Esophagus squamous epithelium (tissue), 5 donors: ENCODE measurements at regions not wholly inside any gene's neighbourhood (a gene's known extent, or its start where the extent isn't known, plus 50 kb on each side); places are given as distances from the start of the nearest gene placed in this dataset.
A peak's percentile ranks its signal among the peaks of the same experiment; 100 is the strongest.

Source experiments
- DNase-seq: peaks from one replicate; lab custom pipeline; 2025; lab: John Stamatoyannopoulos, UW
- H3K27ac ChIP-seq, 4 donors: fragments of 200-600 bp; sonication (generic); one replicate each; pipeline ENCODE4 v1.5.1; 2016 to 2019; ENCODE audit warnings: mild to moderate bottlenecking in 1 of 4
- H3K27me3 ChIP-seq, 4 donors: fragments of 200-600 bp; sonication (generic); 1 replicate in 3 of 4; 2 replicates in 1 of 4; pipeline versions ENCODE4 v1.5.1 to v1.6.0; 2017 to 2021; ENCODE audit warnings: antibody characterized with exemption in 1 of 4
- H3K36me3 ChIP-seq, 3 donors: fragments of 200-600 bp; sonication (generic); one replicate each; pipeline ENCODE4 v1.5.1; 2016 to 2019
- H3K4me1 ChIP-seq, 3 donors: fragments of 200-600 bp; sonication (generic); one replicate each; pipeline ENCODE4 v1.5.1; 2017 to 2019
- H3K4me3 ChIP-seq, 4 donors: fragments of 200-600 bp; sonication (generic); 1 replicate in 3 of 4; 2 replicates in 1 of 4; pipeline ENCODE4 v1.5.1; 2016 to 2019; ENCODE audit warnings: mild to moderate bottlenecking in 2 of 4, moderate library complexity in 1 of 4
- H3K9me3 ChIP-seq, 3 donors: fragments of 200-600 bp; sonication (generic); one replicate each; pipeline ENCODE4 v1.5.1; 2016 to 2019
- POLR2A ChIP-seq, 4 donors: fragments of 450-650 bp; IDR thresholded peaks; one replicate each; pipeline ENCODE4 v1.6.1; 2017; ENCODE audit warnings: antibody characterized with exemption in 4 of 4, mild to moderate bottlenecking in 4 of 4, moderate library complexity in 3 of 4
- WGBS, 2 donors: methylation state at CpG; one replicate each; pipeline ENCODE4 v1.1.5; 2018; 5-methylcytosine and 5-hydroxymethylcytosine counted together
- intact Hi-C: fragments of 100-400 bp; cut with DNase I; formaldehyde crosslinking; loops from one replicate; pipeline ENCODE4 v1.15.0; 2022
- TF ChIP-seq, protein P1 (sequence below), 6 experiments: fragments of 450-650 bp in 4 of 6; fragments of 200-600 bp in 2 of 6; sonication (generic) in 2 of 6; IDR thresholded peaks; one replicate each; pipeline ENCODE4 v1.5.1; 2016 to 2019; ENCODE audit warnings: antibody characterized with exemption in 6 of 6, mild to moderate bottlenecking in 4 of 6, moderate library complexity in 4 of 6
- donor health status: DM: yes; HTN: yes; CAD: no.

GRCh38 chr11:36974771-36975170 is 376.7 kb upstream of the RAG2 start:
- intact Hi-C loops = no loop called here
- DNase-seq = no peak
- H3K27ac ChIP-seq = no peak overlapping the region

DNA sequence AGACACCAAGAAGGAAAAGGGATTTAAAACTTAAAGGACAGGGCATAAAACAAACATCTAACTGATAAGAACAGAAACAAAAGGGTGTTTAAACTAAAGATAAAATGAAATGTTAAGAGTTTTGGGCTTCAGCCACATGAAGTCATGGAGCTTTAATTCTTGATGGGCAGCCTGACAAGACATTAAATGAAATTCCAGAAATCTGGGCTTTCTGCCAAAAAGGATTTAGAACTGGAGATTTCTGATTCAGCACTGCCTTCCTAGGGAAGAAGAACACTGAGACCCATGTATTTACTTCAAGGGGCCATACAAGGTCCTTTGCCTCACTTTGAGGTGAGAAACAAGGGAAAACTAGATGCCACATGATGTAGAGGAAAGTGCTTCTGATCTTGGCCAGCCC is 355.9 kb upstream of the RAG2 start:
- Histone ChIP-seq H3K4me3 (no peak overlapping the region), H3K9me3 (peaks cover 0 to 12% (median 5%) of the 10 kb centered on the region in 3 donors), H3K27me3 (no peaks in the 10 kb centered on the region), H3K4me1 (no peaks in the 10 kb centered on the region), H3K36me3 (no peaks in the 10 kb centered on the region), H3K27ac (no peak overlapping the region)
- DNase-seq = no peak
- TF ChIP-seq, protein P1, sequence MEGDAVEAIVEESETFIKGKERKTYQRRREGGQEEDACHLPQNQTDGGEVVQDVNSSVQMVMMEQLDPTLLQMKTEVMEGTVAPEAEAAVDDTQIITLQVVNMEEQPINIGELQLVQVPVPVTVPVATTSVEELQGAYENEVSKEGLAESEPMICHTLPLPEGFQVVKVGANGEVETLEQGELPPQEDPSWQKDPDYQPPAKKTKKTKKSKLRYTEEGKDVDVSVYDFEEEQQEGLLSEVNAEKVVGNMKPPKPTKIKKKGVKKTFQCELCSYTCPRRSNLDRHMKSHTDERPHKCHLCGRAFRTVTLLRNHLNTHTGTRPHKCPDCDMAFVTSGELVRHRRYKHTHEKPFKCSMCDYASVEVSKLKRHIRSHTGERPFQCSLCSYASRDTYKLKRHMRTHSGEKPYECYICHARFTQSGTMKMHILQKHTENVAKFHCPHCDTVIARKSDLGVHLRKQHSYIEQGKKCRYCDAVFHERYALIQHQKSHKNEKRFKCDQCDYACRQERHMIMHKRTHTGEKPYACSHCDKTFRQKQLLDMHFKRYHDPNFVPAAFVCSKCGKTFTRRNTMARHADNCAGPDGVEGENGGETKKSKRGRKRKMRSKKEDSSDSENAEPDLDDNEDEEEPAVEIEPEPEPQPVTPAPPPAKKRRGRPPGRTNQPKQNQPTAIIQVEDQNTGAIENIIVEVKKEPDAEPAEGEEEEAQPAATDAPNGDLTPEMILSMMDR (IDR thresholded peaks at IDR 0.05) = no peak
- no peak for TF ChIP-seq POLR2A (IDR thresholded peaks at IDR 0.05)
- intact Hi-C loops = no loop called here

More at GRCh38 chr11:36974771-36975170, 376.7 kb upstream of the RAG2 start:
- no peaks in the 10 kb centered on the region for H3K36me3 ChIP-seq
- no peaks in the 10 kb centered on the region for H3K4me1 ChIP-seq
- TF ChIP-seq POLR2A (IDR thresholded peaks at IDR 0.05) = no peak
- TF ChIP-seq, protein P1 (IDR thresholded peaks at IDR 0.05) = no peak
- no peak overlapping the region for H3K4me3 ChIP-seq
- no peaks in the 10 kb centered on the region for H3K9me3 ChIP-seq
- 80 to 88% methylated on average over 1 of the region's 1 CpG for WGBS, 2 donors
- H3K27me3 ChIP-seq = no peaks in the 10 kb centered on the region

- no peaks in the 10 kb centered on the region for H3K36me3 ChIP-seq
- H3K27me3 ChIP-seq = no peaks in the 10 kb centered on the region
- no peaks in the 10 kb centered on the region for H3K4me1 ChIP-seq
- TF ChIP-seq, protein P1 (IDR thresholded peaks at IDR 0.05) = no peak
- DNase-seq = no peak
- WGBS, 2 donors = 22 to 29% methylated on average over 7 of the region's 7 CpGs
- no peaks in the 10 kb centered on the region for H3K9me3 ChIP-seq
- intact Hi-C loops = no loop called here
- no peak overlapping the region for H3K27ac ChIP-seq
- H3K4me3 ChIP-seq = no peak overlapping the region
Measured at GRCh38 chr11:36948460-36949127, 350.6 kb upstream of the RAG2 start.

DNA sequence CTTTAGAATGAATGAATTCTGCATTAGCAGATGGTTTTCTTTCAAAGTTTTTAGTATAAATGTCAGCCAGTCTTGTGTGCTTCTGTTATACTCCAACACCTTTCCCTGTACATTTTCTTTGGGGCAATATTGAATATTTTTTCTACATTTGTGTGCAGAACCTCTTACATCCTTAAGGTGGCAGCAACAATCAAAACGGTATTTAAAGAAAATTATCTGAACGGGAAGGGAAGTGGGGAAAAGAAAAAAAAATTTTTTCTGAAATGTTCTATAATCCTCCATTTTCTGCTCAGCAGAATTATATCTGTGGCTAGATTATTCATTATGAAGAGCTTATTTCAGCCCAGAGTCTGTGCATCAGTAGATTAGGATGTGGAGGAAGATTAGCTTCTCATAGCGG is 347.3 kb upstream of the RAG2 start:
- Histone ChIP-seq H3K36me3 (no peaks in the 10 kb centered on the region), H3K4me3 (no peak overlapping the region), H3K9me3 (no peaks in the 10 kb centered on the region), H3K4me1 (no peaks in the 10 kb centered on the region), H3K27me3 (no peaks in the 10 kb centered on the region), H3K27ac (no peak overlapping the region)
- no peak for DNase-seq
- TF ChIP-seq, protein P1 (IDR thresholded peaks at IDR 0.05) = peak in 1 of 6 experiments; percentile 20
- no peak for TF ChIP-seq POLR2A (IDR thresholded peaks at IDR 0.05)
- intact Hi-C loops = no loop called here
- 36 to 40% methylated on average over 3 of the region's 3 CpGs for WGBS, 2 donors

GRCh38 chr11:36933481-36933880 is 335.4 kb upstream of the RAG2 start:
- H3K4me1 ChIP-seq = no peaks in the 10 kb centered on the region
- no peaks in the 10 kb centered on the region for H3K36me3 ChIP-seq

More at GRCh38 chr11:36933481-36933880, 335.4 kb upstream of the RAG2 start:
- DNase-seq = no peak
- no peaks in the 10 kb centered on the region for H3K9me3 ChIP-seq
- no peak overlapping the region for H3K27ac ChIP-seq
- no peak overlapping the region for H3K4me3 ChIP-seq
- WGBS, 2 donors = 87 to 94% methylated on average over 5 of the region's 5 CpGs
- H3K27me3 ChIP-seq = no peaks in the 10 kb centered on the region
- no peak for TF ChIP-seq POLR2A (IDR thresholded peaks at IDR 0.05)
- TF ChIP-seq, protein P1 (IDR thresholded peaks at IDR 0.05) = no peak
- intact Hi-C loops = no loop called here
